ENCODE measurements at regions not wholly inside any gene's neighbourhood (a gene's known extent, or its start where the extent isn't known, plus 50 kb on each side); places are given as distances from the start of the nearest gene placed in this dataset.

DNA sequence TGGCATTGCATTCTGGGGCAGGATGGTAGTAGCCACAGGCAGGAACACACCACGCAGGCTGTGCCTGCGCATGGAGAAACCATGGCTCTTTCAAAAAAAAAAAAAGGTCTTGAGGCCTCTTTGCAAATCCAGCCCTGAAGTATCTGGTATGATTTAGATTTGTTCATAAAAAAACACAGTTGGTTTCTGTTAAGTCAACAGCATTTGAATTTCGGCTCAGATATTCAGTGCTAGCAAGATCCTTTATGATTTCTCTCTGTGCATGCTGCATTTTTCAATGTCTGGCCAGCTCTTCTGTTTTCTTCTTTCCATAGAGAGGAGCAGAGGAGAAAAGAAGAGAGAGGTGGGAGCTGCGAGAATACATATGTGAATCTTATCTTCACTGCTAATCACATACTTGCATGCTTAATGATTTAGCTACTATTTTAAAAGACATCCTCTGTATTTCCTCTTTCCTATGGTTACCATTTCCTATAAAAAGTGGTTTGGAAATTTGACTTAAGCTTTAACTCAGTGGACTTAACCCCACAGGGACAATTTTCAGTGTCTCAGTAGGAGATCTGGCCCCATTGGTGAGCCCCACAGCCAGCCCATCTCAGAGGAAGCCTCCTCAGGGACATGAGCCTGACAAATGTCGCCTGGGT is 214.3 kb upstream of the APCDD1 start:
- TF ChIP-seq, protein P1, sequence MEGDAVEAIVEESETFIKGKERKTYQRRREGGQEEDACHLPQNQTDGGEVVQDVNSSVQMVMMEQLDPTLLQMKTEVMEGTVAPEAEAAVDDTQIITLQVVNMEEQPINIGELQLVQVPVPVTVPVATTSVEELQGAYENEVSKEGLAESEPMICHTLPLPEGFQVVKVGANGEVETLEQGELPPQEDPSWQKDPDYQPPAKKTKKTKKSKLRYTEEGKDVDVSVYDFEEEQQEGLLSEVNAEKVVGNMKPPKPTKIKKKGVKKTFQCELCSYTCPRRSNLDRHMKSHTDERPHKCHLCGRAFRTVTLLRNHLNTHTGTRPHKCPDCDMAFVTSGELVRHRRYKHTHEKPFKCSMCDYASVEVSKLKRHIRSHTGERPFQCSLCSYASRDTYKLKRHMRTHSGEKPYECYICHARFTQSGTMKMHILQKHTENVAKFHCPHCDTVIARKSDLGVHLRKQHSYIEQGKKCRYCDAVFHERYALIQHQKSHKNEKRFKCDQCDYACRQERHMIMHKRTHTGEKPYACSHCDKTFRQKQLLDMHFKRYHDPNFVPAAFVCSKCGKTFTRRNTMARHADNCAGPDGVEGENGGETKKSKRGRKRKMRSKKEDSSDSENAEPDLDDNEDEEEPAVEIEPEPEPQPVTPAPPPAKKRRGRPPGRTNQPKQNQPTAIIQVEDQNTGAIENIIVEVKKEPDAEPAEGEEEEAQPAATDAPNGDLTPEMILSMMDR (IDR thresholded peaks at IDR 0.05) = no peak
- H3K27me3 ChIP-seq (ENCODE audit: insufficient read depth in 3 of 3, low read length in 2 of 3) = no peaks in the 10 kb centered on the region
- no peaks in the 10 kb centered on the region for H3K36me3 ChIP-seq (ENCODE audit: insufficient read depth in 1 of 2, low read depth in 1 of 2)
- H3K9me3 ChIP-seq = no peaks in the 10 kb centered on the region
- no peaks in the 10 kb centered on the region for H3K4me1 ChIP-seq
- H3K27ac ChIP-seq = no peak overlapping the region
- intact Hi-C loops (cut with DNase I) = loop anchor here in 1 of 2 donors (10.0 kb wide), 1 partner anchor 165 kb away; no protein-coding TSS in a partner anchor
- 85 to 90% (median 89%) methylated on average over 5 of the region's 5 CpGs for WGBS, 3 donors
- DNase-seq (no peak), ATAC-seq (no peak)
- H3K4me3 ChIP-seq = no peak overlapping the region

DNA sequence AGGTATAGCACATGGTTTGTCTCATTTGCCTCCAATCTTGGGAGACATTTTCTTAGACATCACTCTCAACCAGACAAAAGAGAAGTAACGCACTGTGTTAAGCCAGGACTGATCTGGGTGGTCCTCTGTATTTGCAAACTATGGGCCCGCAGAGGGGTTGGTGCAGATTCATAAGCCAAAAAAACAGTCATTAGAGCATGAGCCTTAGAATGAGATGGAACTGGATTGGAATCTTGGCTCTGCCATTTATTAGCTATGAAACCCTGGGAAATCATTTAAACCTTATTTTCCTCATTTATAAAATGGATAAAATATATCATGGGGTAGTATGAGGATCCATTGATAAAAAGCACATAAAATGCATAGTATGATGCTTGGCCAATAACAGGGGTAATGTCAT is 213.5 kb upstream of the APCDD1 start:
- intact Hi-C loops (cut with DNase I) = loop anchor here in 1 of 2 donors (10.0 kb wide), 1 partner anchor 166 kb away; no protein-coding TSS in a partner anchor
- TF ChIP-seq, protein P1 (IDR thresholded peaks at IDR 0.05) = no peak

DNA sequence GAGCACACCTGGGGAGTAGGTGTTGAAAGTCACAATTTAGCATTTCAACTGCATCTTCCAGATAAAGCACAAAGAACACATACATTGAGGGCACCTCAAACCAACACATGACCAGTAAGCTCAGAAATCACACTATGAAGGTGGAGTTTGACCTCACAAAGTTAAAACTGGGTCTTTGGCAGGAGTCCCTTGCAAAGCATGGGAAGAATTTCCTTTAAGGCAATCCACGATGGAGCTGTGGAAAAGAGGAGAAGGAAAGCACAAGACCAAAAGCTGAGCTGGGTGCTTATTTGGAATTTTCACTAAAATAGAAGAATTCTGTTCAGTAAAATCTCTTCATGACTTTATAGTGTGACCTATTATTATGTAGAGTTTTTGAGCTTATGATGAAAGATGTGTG is 212.9 kb upstream of the APCDD1 start:
- no peak overlapping the region for H3K4me3 ChIP-seq
- 43 to 52% (median 47%) methylated on average over 1 of the region's 1 CpG for WGBS, 3 donors
- no peaks in the 10 kb centered on the region for H3K4me1 ChIP-seq
- H3K9me3 ChIP-seq = no peaks in the 10 kb centered on the region
- DNase-seq (no peak), ATAC-seq (no peak)
- H3K27me3 ChIP-seq (ENCODE audit: insufficient read depth in 3 of 3, low read length in 2 of 3) = no peaks in the 10 kb centered on the region
- no peaks in the 10 kb centered on the region for H3K36me3 ChIP-seq (ENCODE audit: insufficient read depth in 1 of 2, low read depth in 1 of 2)
- TF ChIP-seq, protein P1 (IDR thresholded peaks at IDR 0.05) = no peak
- H3K27ac ChIP-seq = no peak overlapping the region
- intact Hi-C loops (cut with DNase I) = loop anchor here in 1 of 2 donors (10.0 kb wide), 1 partner anchor 167 kb away; no protein-coding TSS in a partner anchor

More for the DNA sequence above, 213.5 kb upstream of the APCDD1 start:
- H3K27ac ChIP-seq = no peak overlapping the region
- ATAC-seq = no peak
- H3K36me3 ChIP-seq (ENCODE audit: insufficient read depth in 1 of 2, low read depth in 1 of 2) = no peaks in the 10 kb centered on the region
- no peak overlapping the region for H3K4me3 ChIP-seq
- DNase-seq = no peak
- H3K9me3 ChIP-seq = no peaks in the 10 kb centered on the region
- 91 to 94% (median 94%) methylated on average over 2 of the region's 2 CpGs for whole genome bisulfite sequencing, 3 donors
- no peaks in the 10 kb centered on the region for H3K27me3 ChIP-seq (ENCODE audit: insufficient read depth in 3 of 3, low read length in 2 of 3)
- H3K4me1 ChIP-seq = no peaks in the 10 kb centered on the region

DNA sequence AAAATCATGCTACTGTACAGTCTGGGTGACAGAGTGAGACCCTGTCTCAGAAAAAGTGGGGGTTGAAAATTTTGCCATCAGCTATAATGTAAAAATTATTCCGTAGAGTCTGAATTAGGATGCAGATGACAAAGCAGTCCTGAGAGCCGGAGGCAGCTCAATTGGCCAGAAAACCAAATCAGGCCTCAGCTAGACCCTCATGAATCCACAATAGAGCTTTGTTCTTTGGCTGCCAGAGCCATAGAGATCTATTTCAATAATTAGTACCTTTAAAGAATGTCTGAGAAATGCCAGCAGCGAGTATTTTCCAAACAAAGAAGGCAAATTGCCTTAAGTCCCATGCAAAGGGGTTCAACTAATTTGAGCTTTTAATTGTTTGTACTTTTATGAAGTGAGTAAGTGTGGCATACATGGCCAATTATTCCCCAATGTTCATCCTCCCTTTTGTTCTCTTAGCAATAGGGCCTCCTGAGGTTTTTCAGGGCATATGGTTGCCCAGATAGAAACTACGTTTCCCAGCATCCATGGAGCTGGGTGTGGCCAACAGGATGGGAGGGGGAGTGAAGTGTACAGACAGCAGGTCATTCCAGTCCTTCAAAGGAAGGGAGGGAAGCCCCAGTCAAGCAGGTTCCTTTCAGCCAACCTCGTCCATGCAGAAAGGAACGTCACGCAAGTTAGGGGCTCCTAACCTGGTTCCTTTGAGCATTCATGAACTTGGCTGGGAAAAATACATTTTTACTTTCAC is 211.3 kb upstream of the APCDD1 start:
- Histone ChIP-seq H3K4me1 (no peaks in the 10 kb centered on the region), H3K9me3 (no peaks in the 10 kb centered on the region), H3K27me3 (ENCODE audit: insufficient read depth in 3 of 3, low read length in 2 of 3) (peaks cover 0 to 6% (median 5%) of the 10 kb centered on the region in 3 donors), H3K27ac (no peak overlapping the region), H3K36me3 (ENCODE audit: insufficient read depth in 1 of 2, low read depth in 1 of 2) (no peaks in the 10 kb centered on the region), H3K4me3 (no peak overlapping the region)
- DNase-seq (no peak), ATAC-seq (no peak)
- intact Hi-C loops (cut with DNase I) = loop anchor here in 1 of 2 donors (10.0 kb wide), 1 partner anchor 168 kb away; no protein-coding TSS in a partner anchor
- 79 to 90% (median 83%) methylated on average over 7 of the region's 7 CpGs for WGBS, 3 donors
- TF ChIP-seq, protein P1 (IDR thresholded peaks at IDR 0.05) = no peak

Data from psoas muscle (tissue), 7 donors.